Kidney (tissue), 13 donors: ENCODE measurements at regions not wholly inside any gene's neighbourhood (a gene's known extent, or its start where the extent isn't known, plus 50 kb on each side); places are given as distances from the start of the nearest gene placed in this dataset.

ENCODE experiments used
- DNase-seq, 5 donors: peaks; one replicate each; pipeline ENCODE4 v3.0.0-alpha.2; 2013 to 2020
- FAIRE-seq: peaks from 2 replicates; lab custom pipeline; 2012; peaks lifted over from hg19 to GRCh38; lab: Jason Lieb, UNC
- H3K27ac ChIP-seq, 2 donors: one replicate each; pipeline ENCODE4 v1.7.0; 2013; ENCODE audit warnings: low read depth in 2 of 2, low read length in 2 of 2, inconsistent platforms in 1 of 2
- H3K27me3 ChIP-seq: one replicate; pipeline ENCODE4 v1.7.1; 2013; ENCODE audit warnings: low read length, inconsistent platforms; ENCODE audit not compliant: control insufficient read depth, insufficient read depth
- H3K36me3 ChIP-seq, 3 donors: one replicate each; pipeline versions ENCODE4 v1.7.0 to v1.7.1; 2013; ENCODE audit warnings: low read length in 3 of 3, control low read depth in 1 of 3, inconsistent platforms in 1 of 3; ENCODE audit not compliant: insufficient read depth in 3 of 3, control insufficient read depth in 2 of 3
- H3K4me1 ChIP-seq, 3 donors: one replicate each; pipeline versions ENCODE4 v1.7.0 to v1.7.1; 2013; ENCODE audit warnings: low read length in 3 of 3, inconsistent platforms in 1 of 3, low read depth in 1 of 3; ENCODE audit not compliant: control insufficient read depth in 2 of 3, insufficient read depth in 2 of 3
- H3K4me3 ChIP-seq, 3 donors: one replicate each; pipeline versions ENCODE4 v1.7.0 to v1.8.1; 2013; ENCODE audit warnings: low read length in 3 of 3, control low read depth in 1 of 3, inconsistent platforms in 1 of 3
- H3K9ac ChIP-seq, 3 donors: one replicate each; pipeline versions ENCODE4 v1.7.0 to v1.7.1; 2013; ENCODE audit warnings: low read length in 3 of 3, control low read depth in 1 of 3, inconsistent platforms in 1 of 3
- H3K9me3 ChIP-seq, 3 donors: one replicate each; pipeline versions ENCODE4 v1.7.0 to v1.7.1; 2013; ENCODE audit warnings: low read length in 3 of 3, control low read depth in 1 of 3, inconsistent platforms in 1 of 3; ENCODE audit not compliant: control insufficient read depth in 2 of 3, insufficient read depth in 1 of 3
- CTCF ChIP-seq: IDR thresholded peaks from 3 replicates; pipeline ENCODE4 v1.5.1; 2012; ENCODE audit warnings: mild to moderate bottlenecking, moderate library complexity, borderline replicate concordance; ENCODE audit not compliant: insufficient read depth; ENCODE audit errors: extremely low read depth
- intact Hi-C: fragments of 100-400 bp; cut with DNase I; formaldehyde crosslinking; loops from one replicate; pipeline ENCODE4 v1.11.1; 2022
- donor health status: control.
- donor health status: control.
- donor health status: control.
- donor health status: control.
- donor health status: control.
- donor health status: DM: yes; HTN: yes; CAD: no.
- donor health status: Normal renal cell carcinoma (clear cell type).

- Histone ChIP-seq H3K27ac (no peak overlapping the region), H3K27me3 (no peaks in the 10 kb centered on the region), H3K36me3 (no peaks in the 10 kb centered on the region), H3K9ac (no peak overlapping the region), H3K9me3 (no peaks in the 10 kb centered on the region), H3K4me3 (no peak overlapping the region), H3K4me1 (no peaks in the 10 kb centered on the region)
- FAIRE-seq (no peak), DNase-seq (no peak)
- no peak for TF ChIP-seq CTCF
- intact Hi-C loops, result no loop called here
These were observed 102.9 kb upstream of the LRRN1 start for GRCh38 chr3:3696345-3696744.

GRCh38 chr3:3693593-3693992, 105.6 kb upstream of the LRRN1 start:
- TF ChIP-seq CTCF, result no peak
- no peak overlapping the region for H3K27ac ChIP-seq
- FAIRE-seq (no peak), DNase-seq (no peak)
- H3K9me3 ChIP-seq, result no peaks in the 10 kb centered on the region
- H3K4me3 ChIP-seq, result no peak overlapping the region
- intact Hi-C loops, result no loop called here
- no peaks in the 10 kb centered on the region for H3K27me3 ChIP-seq
- H3K36me3 ChIP-seq, result no peaks in the 10 kb centered on the region
- no peak overlapping the region for H3K9ac ChIP-seq
- H3K4me1 ChIP-seq, result no peaks in the 10 kb centered on the region

- TF ChIP-seq CTCF, result no peak
- Histone ChIP-seq H3K4me3 (no peak overlapping the region), H3K27me3 (no peaks in the 10 kb centered on the region), H3K36me3 (no peaks in the 10 kb centered on the region), H3K9ac (no peak overlapping the region), H3K9me3 (no peaks in the 10 kb centered on the region), H3K4me1 (no peaks in the 10 kb centered on the region), H3K27ac (no peak overlapping the region)
- DNase-seq (no peak), FAIRE-seq (no peak)
- intact Hi-C loops, result no loop called here
These were observed 109.4 kb upstream of the LRRN1 start for GRCh38 chr3:3689601-3690375.
